ENCODE measurements at regions not wholly inside any gene's neighbourhood (a gene's known extent, or its start where the extent isn't known, plus 50 kb on each side); places are given as distances from the start of the nearest gene placed in this dataset.

DNA sequence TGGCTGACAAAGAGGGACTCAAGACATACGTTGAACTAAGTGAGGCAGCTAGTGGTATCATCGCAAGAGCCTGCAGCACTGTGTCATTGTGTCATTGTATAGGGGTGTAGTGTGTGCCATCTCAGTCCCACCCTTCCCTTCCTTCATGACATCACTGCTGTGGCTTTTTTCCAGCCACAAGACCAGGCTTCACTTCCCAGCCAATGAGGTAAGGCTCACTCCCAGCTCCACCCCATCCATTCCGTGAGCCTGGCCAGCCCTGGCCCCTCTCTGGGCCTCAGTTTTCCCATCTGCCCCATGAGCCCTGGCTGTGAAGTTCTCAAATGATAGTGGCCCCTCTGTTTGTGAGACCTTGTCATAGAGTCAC lies 134.3 kb upstream of the ZMIZ1 start:
- TF ChIP-seq POLR2AphosphoS5 (IDR thresholded peaks at IDR 0.05; ENCODE audit: borderline replicate concordance, low read depth, low read length) (no peak), EZH2 (IDR thresholded peaks at IDR 0.05) (no peak), FOXP2 (optimal IDR thresholded peaks at IDR 0.05; ENCODE audit: control extremely low read depth, extremely low read length, insufficient read depth) (no peak)

Data from SK-N-MC (cell line).